Osteocyte (in vitro differentiated cells): ENCODE measurements at regions not wholly inside any gene's neighbourhood (a gene's known extent, or its start where the extent isn't known, plus 50 kb on each side); places are given as distances from the start of the nearest gene placed in this dataset.
A peak's percentile ranks its signal among the peaks of the same experiment; 100 is the strongest.
"Not testable (repeated sequence)": the region's sequence is repeated elsewhere in the genome, so short reads cannot be mapped to it uniquely, and the experiment has no call there.

Source experiments
- DNase-seq: peaks from one replicate; pipeline ENCODE4 v3.0.0; 2021; ENCODE audit warnings: mixed read lengths; ENCODE audit not compliant: unreplicated experiment; ENCODE audit errors: extremely low spot score
- H3K27ac Mint-ChIP-seq: one replicate; pipeline ENCODE4 v1.8.0; 2021; ENCODE audit warnings: mild to moderate bottlenecking, mixed read lengths; ENCODE audit not compliant: unreplicated experiment
- H3K27me3 Mint-ChIP-seq: one replicate; pipeline ENCODE4 v1.8.0; 2021; ENCODE audit warnings: mixed read lengths; ENCODE audit not compliant: unreplicated experiment
- H3K36me3 Mint-ChIP-seq: one replicate; pipeline ENCODE4 v1.8.0; 2021; ENCODE audit warnings: mixed read lengths; ENCODE audit not compliant: unreplicated experiment
- H3K4me1 Mint-ChIP-seq: one replicate; pipeline ENCODE4 v1.8.0; 2021; ENCODE audit warnings: mixed read lengths; ENCODE audit not compliant: unreplicated experiment
- H3K4me3 Mint-ChIP-seq: one replicate; pipeline ENCODE4 v1.8.0; 2021; ENCODE audit warnings: mild to moderate bottlenecking, moderate library complexity, mixed read lengths; ENCODE audit not compliant: unreplicated experiment
- H3K9me3 Mint-ChIP-seq: one replicate; pipeline ENCODE4 v1.8.0; 2021; ENCODE audit warnings: mixed read lengths; ENCODE audit not compliant: unreplicated experiment
- TF ChIP-seq, protein P1 (sequence below): fragments of 200-600 bp; sonication (generic); IDR thresholded peaks from 2 replicates; pipeline ENCODE4 v1.5.0; 2021; ENCODE audit warnings: antibody characterized with exemption, mild to moderate bottlenecking, moderate library complexity

GRCh38 chr6:56874328-56874727, 80.6 kb upstream of the BEND6 start:
- no peak for DNase-seq
- TF ChIP-seq, protein P1, sequence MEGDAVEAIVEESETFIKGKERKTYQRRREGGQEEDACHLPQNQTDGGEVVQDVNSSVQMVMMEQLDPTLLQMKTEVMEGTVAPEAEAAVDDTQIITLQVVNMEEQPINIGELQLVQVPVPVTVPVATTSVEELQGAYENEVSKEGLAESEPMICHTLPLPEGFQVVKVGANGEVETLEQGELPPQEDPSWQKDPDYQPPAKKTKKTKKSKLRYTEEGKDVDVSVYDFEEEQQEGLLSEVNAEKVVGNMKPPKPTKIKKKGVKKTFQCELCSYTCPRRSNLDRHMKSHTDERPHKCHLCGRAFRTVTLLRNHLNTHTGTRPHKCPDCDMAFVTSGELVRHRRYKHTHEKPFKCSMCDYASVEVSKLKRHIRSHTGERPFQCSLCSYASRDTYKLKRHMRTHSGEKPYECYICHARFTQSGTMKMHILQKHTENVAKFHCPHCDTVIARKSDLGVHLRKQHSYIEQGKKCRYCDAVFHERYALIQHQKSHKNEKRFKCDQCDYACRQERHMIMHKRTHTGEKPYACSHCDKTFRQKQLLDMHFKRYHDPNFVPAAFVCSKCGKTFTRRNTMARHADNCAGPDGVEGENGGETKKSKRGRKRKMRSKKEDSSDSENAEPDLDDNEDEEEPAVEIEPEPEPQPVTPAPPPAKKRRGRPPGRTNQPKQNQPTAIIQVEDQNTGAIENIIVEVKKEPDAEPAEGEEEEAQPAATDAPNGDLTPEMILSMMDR, result no peak
- Mint-ChIP-seq H3K9me3 (no peaks in the 10 kb centered on the region), H3K36me3 (peaks cover 22% of the 10 kb centered on the region), H3K27ac (no peak overlapping the region), H3K4me3 (no peak overlapping the region), H3K27me3 (no peaks in the 10 kb centered on the region), H3K4me1 (peaks cover 9% of the 10 kb centered on the region)

DNA sequence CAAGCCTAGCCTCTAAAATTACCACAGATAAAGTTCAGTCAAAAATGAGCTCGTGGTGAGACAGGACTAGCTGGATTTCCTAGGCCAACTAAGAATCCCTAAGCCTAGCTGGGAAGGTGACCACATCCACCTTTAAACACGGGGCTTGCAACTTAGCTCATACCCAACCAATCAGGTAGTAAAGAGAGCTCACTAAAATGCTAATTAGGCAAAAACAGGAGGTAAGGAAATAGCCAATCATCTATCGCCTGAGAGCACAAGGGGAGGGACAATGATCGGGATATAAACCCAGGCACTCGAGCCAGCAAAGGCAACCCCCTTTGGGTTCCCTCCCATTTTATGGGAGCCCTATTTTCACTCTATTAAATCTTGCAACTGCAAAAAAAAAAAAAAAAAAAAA, 84.9 kb upstream of the BEND6 start:
- not testable (repeated sequence) for DNase-seq, H3K4me3 Mint-ChIP-seq, H3K36me3 Mint-ChIP-seq, H3K27me3 Mint-ChIP-seq, H3K9me3 Mint-ChIP-seq
- H3K4me1 Mint-ChIP-seq, result peaks cover 45% of the 10 kb centered on the region
- peak overlapping the region; percentile 85 for H3K27ac Mint-ChIP-seq

- no peaks in the 10 kb centered on the region for H3K9me3 Mint-ChIP-seq
- DNase-seq, result no peak
- H3K4me3 Mint-ChIP-seq, result no peak overlapping the region
- peak overlapping the region; percentile 85 for H3K27ac Mint-ChIP-seq
- H3K27me3 Mint-ChIP-seq, result no peaks in the 10 kb centered on the region
- TF ChIP-seq, protein P1, result no peak
- H3K4me1 Mint-ChIP-seq, result peaks cover 50% of the 10 kb centered on the region
- peaks cover 6% of the 10 kb centered on the region for H3K36me3 Mint-ChIP-seq
Measured at GRCh38 chr6:56869346-56869745, 85.6 kb upstream of the BEND6 start.

DNA sequence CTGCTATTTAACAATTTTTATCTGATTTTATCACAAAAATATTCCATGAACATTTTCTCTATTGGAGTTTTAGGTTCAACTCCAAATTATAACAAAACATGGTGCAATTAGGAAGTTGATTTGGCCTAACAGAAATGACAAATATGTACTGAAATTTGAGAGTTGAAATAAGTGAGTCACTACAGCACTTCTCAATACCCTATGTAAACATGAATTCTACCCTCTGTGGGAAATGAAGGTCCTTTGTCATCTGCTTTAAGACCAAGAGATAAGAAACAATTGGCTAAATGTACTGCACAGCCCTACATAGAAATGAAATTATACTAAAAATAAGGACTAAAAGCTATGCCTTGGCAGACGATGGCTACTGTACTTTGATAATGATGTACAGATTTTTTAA, 86.2 kb upstream of the BEND6 start:
- no peak for DNase-seq
- H3K36me3 Mint-ChIP-seq, result peaks cover 6% of the 10 kb centered on the region
- TF ChIP-seq, protein P1, result no peak

GRCh38 chr6:56866917-56867522, 87.9 kb upstream of the BEND6 start:
- no peak overlapping the region for H3K4me3 Mint-ChIP-seq
- H3K36me3 Mint-ChIP-seq, result peaks cover 1% of the 10 kb centered on the region
- no peaks in the 10 kb centered on the region for H3K27me3 Mint-ChIP-seq
- H3K4me1 Mint-ChIP-seq, result peaks cover 73% of the 10 kb centered on the region
- DNase-seq, result no peak
- TF ChIP-seq, protein P1, result no peak
- H3K9me3 Mint-ChIP-seq, result no peaks in the 10 kb centered on the region
- peak overlapping the region; percentile 85 for H3K27ac Mint-ChIP-seq

More for the DNA sequence above, 86.2 kb upstream of the BEND6 start:
- H3K4me1 Mint-ChIP-seq, result peaks cover 57% of the 10 kb centered on the region
- no peak overlapping the region for H3K4me3 Mint-ChIP-seq
- H3K27ac Mint-ChIP-seq, result peak overlapping the region; percentile 85
- H3K9me3 Mint-ChIP-seq, result no peaks in the 10 kb centered on the region
- no peaks in the 10 kb centered on the region for H3K27me3 Mint-ChIP-seq
